Bronchial epithelial cell (primary cell): ENCODE measurements at regions not wholly inside any gene's neighbourhood (a gene's known extent, or its start where the extent isn't known, plus 50 kb on each side); places are given as distances from the start of the nearest gene placed in this dataset.
"Not testable (repeated sequence)": the region's sequence is repeated elsewhere in the genome, so short reads cannot be mapped to it uniquely, and the experiment has no call there.

Experiments
- DNase-seq: peaks from one replicate; pipeline ENCODE4 v3.0.0-alpha.2; 2010; ENCODE audit warnings: low read depth
- FAIRE-seq: peaks from 2 replicates; lab custom pipeline; 2011; peaks lifted over from hg19 to GRCh38; lab: Jason Lieb, UNC
- H3K27me3 ChIP-seq: 2 replicates; pipeline ENCODE4 v1.5.1; 2011; ENCODE audit warnings: low read length; ENCODE audit not compliant: control insufficient read depth, insufficient read depth
- H3K36me3 ChIP-seq: 2 replicates; pipeline ENCODE4 v1.5.1; 2011; ENCODE audit warnings: low read length; ENCODE audit not compliant: control insufficient read depth, insufficient read depth
- H3K4me3 ChIP-seq: 2 replicates; pipeline ENCODE4 v1.5.1; 2011; ENCODE audit warnings: mild to moderate bottlenecking, low read depth, low read length, control low read depth
- TF ChIP-seq, protein P1 (sequence below): IDR thresholded peaks from 2 replicates; pipeline ENCODE4 v1.5.1; 2011; ENCODE audit warnings: mild to moderate bottlenecking, moderate library complexity, low read length, control low read depth, inconsistent platforms; ENCODE audit not compliant: insufficient read depth, severe bottlenecking

DNA sequence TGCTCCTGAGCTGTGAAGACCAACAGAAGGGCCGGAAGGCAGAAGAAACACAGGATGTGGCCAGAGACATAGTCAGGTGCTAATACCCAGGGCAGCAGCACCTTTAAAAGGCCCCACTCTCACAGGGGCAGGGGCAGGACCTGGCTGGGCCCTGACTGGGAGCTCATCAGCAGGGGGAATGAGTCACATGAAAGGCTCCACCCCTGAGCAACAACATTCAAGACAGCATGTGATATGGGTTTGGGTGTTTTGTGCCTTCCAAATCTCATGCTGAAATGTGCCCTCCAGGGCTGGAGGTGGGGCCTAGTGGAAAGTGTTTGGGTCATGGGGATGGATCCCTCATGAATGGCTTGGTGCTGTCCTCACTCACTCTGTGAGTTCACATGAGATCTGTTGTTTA, 181.7 kb downstream of the ERCC6L2 start:
- no peak overlapping the region for H3K4me3 ChIP-seq
- TF ChIP-seq, protein P1, sequence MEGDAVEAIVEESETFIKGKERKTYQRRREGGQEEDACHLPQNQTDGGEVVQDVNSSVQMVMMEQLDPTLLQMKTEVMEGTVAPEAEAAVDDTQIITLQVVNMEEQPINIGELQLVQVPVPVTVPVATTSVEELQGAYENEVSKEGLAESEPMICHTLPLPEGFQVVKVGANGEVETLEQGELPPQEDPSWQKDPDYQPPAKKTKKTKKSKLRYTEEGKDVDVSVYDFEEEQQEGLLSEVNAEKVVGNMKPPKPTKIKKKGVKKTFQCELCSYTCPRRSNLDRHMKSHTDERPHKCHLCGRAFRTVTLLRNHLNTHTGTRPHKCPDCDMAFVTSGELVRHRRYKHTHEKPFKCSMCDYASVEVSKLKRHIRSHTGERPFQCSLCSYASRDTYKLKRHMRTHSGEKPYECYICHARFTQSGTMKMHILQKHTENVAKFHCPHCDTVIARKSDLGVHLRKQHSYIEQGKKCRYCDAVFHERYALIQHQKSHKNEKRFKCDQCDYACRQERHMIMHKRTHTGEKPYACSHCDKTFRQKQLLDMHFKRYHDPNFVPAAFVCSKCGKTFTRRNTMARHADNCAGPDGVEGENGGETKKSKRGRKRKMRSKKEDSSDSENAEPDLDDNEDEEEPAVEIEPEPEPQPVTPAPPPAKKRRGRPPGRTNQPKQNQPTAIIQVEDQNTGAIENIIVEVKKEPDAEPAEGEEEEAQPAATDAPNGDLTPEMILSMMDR = no peak
- FAIRE-seq (no peak), DNase-seq (peak; percentile 55)
- H3K36me3 ChIP-seq = no peaks in the 10 kb centered on the region
- H3K27me3 ChIP-seq = no peaks in the 10 kb centered on the region

DNA sequence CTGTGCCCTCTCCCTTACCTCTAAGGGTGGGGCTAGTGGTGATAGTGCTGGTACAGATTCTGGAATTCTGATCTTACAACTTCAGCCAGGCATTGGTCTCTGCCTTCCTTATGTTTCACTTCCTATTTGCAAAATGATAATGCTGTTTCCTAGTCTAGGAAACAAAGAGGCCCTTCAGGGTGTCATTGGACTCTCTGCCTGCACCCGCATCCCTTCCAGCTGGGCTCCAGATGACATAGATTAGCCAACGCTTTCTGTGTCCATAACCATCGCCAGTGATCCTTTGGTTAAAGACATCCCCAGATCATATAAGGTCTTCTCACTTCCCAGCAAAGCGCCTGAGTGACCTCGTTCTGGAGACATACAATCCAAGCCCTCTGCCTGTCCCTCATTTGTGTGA, 180.7 kb downstream of the ERCC6L2 start:
- DNase-seq (no peak), FAIRE-seq (no peak)
- Histone ChIP-seq H3K27me3 (no peaks in the 10 kb centered on the region), H3K36me3 (no peaks in the 10 kb centered on the region), H3K4me3 (no peak overlapping the region)
- TF ChIP-seq, protein P1 = no peak

DNA sequence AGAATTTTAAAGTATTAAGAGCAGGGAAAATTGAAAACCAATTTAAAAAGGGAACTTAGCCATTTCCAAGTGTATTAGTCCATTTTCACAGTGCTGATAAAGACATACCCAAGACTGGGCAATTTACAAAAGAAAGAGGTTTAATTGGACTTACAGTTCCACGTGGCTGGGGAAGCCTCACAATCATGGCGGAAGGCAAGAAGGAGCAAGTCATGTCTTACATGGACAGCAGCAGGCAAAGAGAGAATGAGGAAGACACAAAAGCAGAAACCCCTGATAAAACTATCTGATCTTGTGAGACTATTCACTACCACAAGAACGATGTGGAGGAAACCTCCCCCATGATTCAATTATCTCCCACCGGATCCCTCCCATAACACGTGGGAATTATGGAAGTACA, 178.8 kb downstream of the ERCC6L2 start:
- not testable (repeated sequence) for H3K4me3 ChIP-seq, H3K27me3 ChIP-seq, DNase-seq, H3K36me3 ChIP-seq, FAIRE-seq

DNA sequence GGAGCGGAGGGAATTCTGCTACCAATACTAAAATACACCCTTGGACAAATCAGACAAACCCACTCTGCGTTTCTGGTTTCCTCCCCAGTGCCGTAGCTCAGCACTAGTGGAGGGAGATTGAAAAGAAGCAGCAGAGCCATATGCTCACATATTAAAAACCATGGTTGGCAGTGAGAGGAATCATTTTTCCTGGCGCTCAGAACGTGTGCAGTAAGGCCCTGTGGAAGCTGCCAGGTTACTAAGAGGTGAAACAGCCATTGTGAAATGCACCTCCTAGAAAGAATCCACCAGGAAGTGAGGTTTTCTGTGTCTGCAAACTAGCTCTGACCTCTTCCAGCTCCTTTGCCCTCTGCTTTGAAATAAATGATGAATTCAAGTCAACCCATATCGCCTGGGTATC, 177.2 kb downstream of the ERCC6L2 start:
- TF ChIP-seq, protein P1 = no peak
- H3K36me3 ChIP-seq = no peaks in the 10 kb centered on the region
- no peak overlapping the region for H3K4me3 ChIP-seq
- peak; percentile 43 for FAIRE-seq
- no peaks in the 10 kb centered on the region for H3K27me3 ChIP-seq
- peak; percentile 49 for DNase-seq

DNA sequence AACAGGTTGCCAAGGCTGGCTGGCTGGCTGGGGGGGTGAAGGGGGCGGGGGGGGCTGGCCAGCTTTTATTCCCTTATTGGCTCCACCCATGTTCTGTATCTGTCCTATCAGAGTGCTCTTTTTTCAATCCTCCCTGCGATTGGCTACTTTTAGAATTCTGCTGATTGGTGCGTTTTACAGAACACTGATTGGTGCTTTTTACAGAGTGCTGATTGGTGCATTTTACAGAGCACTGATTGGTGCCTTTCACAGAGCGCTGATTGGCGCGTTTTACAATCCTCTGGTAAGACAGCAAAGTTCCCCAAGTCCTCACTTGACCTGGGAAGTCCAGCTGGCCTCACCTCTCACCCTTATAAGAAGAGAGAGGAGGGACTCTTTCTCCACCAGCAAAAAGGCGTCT, 175.9 kb downstream of the ERCC6L2 start:
- Histone ChIP-seq H3K27me3 (no peaks in the 10 kb centered on the region), H3K36me3 (no peaks in the 10 kb centered on the region), H3K4me3 (no peak overlapping the region)
- TF ChIP-seq, protein P1 = no peak
- DNase-seq (no peak), FAIRE-seq (no peak)

DNA sequence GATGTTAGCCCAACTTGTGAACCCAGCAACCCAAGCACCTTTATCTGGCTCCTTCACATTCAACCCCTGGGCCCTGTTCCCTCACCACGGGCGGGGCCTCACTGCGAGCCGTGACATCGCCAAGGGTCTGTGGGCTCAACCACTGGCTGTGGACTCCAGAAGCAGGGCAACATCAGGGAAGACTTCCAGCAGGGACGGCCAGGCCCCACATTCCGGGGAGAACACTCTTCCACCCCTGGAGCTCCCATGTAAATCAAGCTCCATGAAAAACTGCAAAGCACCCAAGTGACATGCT, 175.3 kb downstream of the ERCC6L2 start:
- FAIRE-seq (no peak), DNase-seq (no peak)
- Histone ChIP-seq H3K36me3 (no peaks in the 10 kb centered on the region), H3K27me3 (no peaks in the 10 kb centered on the region), H3K4me3 (no peak overlapping the region)
- TF ChIP-seq, protein P1 = no peak
